Neuronal stem cell (in vitro differentiated cells): ENCODE measurements at regions not wholly inside any gene's neighbourhood (a gene's known extent, or its start where the extent isn't known, plus 50 kb on each side); places are given as distances from the start of the nearest gene placed in this dataset.

Experiments
- DNase-seq: peaks from one replicate; pipeline ENCODE4 v3.0.0-alpha.2; 2013; ENCODE audit warnings: low spot score
- H2AFZ ChIP-seq: one replicate; pipeline ENCODE4 v1.6.1; 2013; ENCODE audit warnings: mild to moderate bottlenecking, low read length, inconsistent platforms
- H2AK5ac ChIP-seq: 2 replicates; pipeline ENCODE4 v1.6.1; 2013; ENCODE audit warnings: low read depth, mild to moderate bottlenecking, inconsistent platforms, low read length, moderate library complexity, mixed read lengths
- H2BK120ac ChIP-seq: 2 replicates; pipeline ENCODE4 v1.6.1; 2013; ENCODE audit warnings: low read depth, mild to moderate bottlenecking, inconsistent platforms, low read length, moderate library complexity, mixed read lengths
- H2BK12ac ChIP-seq: one replicate; pipeline ENCODE4 v1.6.1; 2013; ENCODE audit warnings: low read length, inconsistent platforms
- H2BK15ac ChIP-seq: 2 replicates; pipeline ENCODE4 v1.6.1; 2013; ENCODE audit warnings: mild to moderate bottlenecking, low read length, inconsistent platforms, mixed read lengths
- H2BK5ac ChIP-seq: one replicate; pipeline ENCODE4 v1.6.1; 2013; ENCODE audit warnings: inconsistent platforms, mild to moderate bottlenecking, low read length, moderate library complexity
- H3K14ac ChIP-seq: one replicate; pipeline ENCODE4 v1.6.1; 2013; ENCODE audit warnings: low read length, inconsistent platforms
- H3K18ac ChIP-seq: 2 replicates; pipeline ENCODE4 v1.6.1; 2013; ENCODE audit warnings: low read length, inconsistent platforms
- H3K23ac ChIP-seq: 2 replicates; pipeline ENCODE4 v1.6.1; 2013; ENCODE audit warnings: low read depth, mild to moderate bottlenecking, mixed read lengths, low read length, inconsistent platforms; ENCODE audit not compliant: poor library complexity
- H3K27ac ChIP-seq: replicated peaks from 3 replicates; pipeline ENCODE4 v1.5.1; 2013; ENCODE audit warnings: low read length, inconsistent platforms
- H3K27me3 ChIP-seq, 3 experiments: 2 replicates each; pipeline ENCODE4 v1.6.1; 2013; ENCODE audit warnings: low read length in 3 of 3, mild to moderate bottlenecking in 2 of 3, inconsistent platforms in 1 of 3, low read depth in 1 of 3, mixed read lengths in 1 of 3, moderate library complexity in 1 of 3; ENCODE audit not compliant: control insufficient read depth in 3 of 3, insufficient read depth in 3 of 3
- H3K36me3 ChIP-seq, 2 donors: replicated peaks in 1 of 2; 2 replicates each; pipeline ENCODE4 v1.6.1; 2013; ENCODE audit warnings: low read length in 2 of 2; ENCODE audit not compliant: control insufficient read depth in 2 of 2, insufficient read depth in 2 of 2
- H3K4ac ChIP-seq: 2 replicates; pipeline ENCODE4 v1.6.1; 2013; ENCODE audit warnings: inconsistent platforms, mild to moderate bottlenecking, low read length, moderate library complexity
- H3K4me1 ChIP-seq, 2 donors: 1 replicate in 1 of 2; 2 replicates in 1 of 2; pipeline ENCODE4 v1.6.1; 2013; ENCODE audit warnings: low read length in 2 of 2, low read depth in 1 of 2; ENCODE audit not compliant: control insufficient read depth in 2 of 2, insufficient read depth in 1 of 2
- H3K4me2 ChIP-seq: one replicate; pipeline ENCODE4 v1.6.1; 2013; ENCODE audit warnings: mild to moderate bottlenecking, low read length, inconsistent platforms; ENCODE audit not compliant: insufficient read depth, poor library complexity, severe bottlenecking
- H3K4me3 ChIP-seq, 2 donors: 2 replicates each; pipeline ENCODE4 v1.5.1; 2013; ENCODE audit warnings: low read length in 2 of 2, mild to moderate bottlenecking in 2 of 2, inconsistent platforms in 1 of 2, moderate library complexity in 1 of 2
- H3K79me1 ChIP-seq: one replicate; pipeline ENCODE4 v1.6.1; 2013; ENCODE audit warnings: low read depth, mild to moderate bottlenecking, inconsistent platforms, low read length, moderate library complexity
- H3K9ac ChIP-seq: one replicate; pipeline ENCODE4 v1.6.1; 2013; ENCODE audit warnings: mild to moderate bottlenecking, low read depth, low read length, inconsistent platforms; ENCODE audit not compliant: poor library complexity
- H3K9me3 ChIP-seq, 2 donors: replicated peaks in 1 of 2; 2 replicates each; pipeline versions ENCODE3 to v1.6.1; 2013; ENCODE audit warnings: low read length in 2 of 2, mild to moderate bottlenecking in 2 of 2, inconsistent platforms in 1 of 2, low read depth in 1 of 2, mixed read lengths in 1 of 2, moderate library complexity in 1 of 2; ENCODE audit not compliant: control insufficient read depth in 2 of 2, insufficient read depth in 1 of 2
- H4K8ac ChIP-seq: one replicate; pipeline ENCODE4 v1.6.1; 2013; ENCODE audit warnings: low read depth, mild to moderate bottlenecking, inconsistent platforms, low read length, moderate library complexity
- H4K91ac ChIP-seq: one replicate; pipeline ENCODE4 v1.6.1; 2013; ENCODE audit warnings: low read length, low read depth, mild to moderate bottlenecking, inconsistent platforms; ENCODE audit not compliant: poor library complexity
- WGBS, 2 donors: extraction: QIAGEN DNeasy Blood & Tissue Kit; methylation state at CpG; one replicate each; pipeline ENCODE4 v1.1.7; 2013; ENCODE audit warnings: missing lambda C conversion rate in 2 of 2, mixed read lengths in 1 of 2; ENCODE audit not compliant: insufficient read length in 2 of 2, insufficient replicate concordance in 1 of 2; ENCODE audit errors: extremely low coverage in 2 of 2; 5-methylcytosine and 5-hydroxymethylcytosine counted together

GRCh38 chr12:60992087-60992486, 1268.1 kb upstream of the USP15 start:
- H3K9me3 ChIP-seq, result no peaks in the 10 kb centered on the region
- H2AFZ ChIP-seq, result no peak overlapping the region
- H3K9ac ChIP-seq, result no peak overlapping the region
- H3K4me1 ChIP-seq, result no peaks in the 10 kb centered on the region
- H2BK12ac ChIP-seq, result no peak overlapping the region
- no peak overlapping the region for H3K4ac ChIP-seq
- no peak overlapping the region for H3K23ac ChIP-seq
- no peaks in the 10 kb centered on the region for H3K36me3 ChIP-seq
- H3K18ac ChIP-seq, result no peak overlapping the region
- no peaks in the 10 kb centered on the region for H3K27me3 ChIP-seq
- no peak overlapping the region for H2AK5ac ChIP-seq
- no peak overlapping the region for H4K91ac ChIP-seq
- no peak for DNase-seq
- no peak overlapping the region for H2BK120ac ChIP-seq
- H3K27ac ChIP-seq, result no peak overlapping the region
- WGBS, 2 donors, result 100% methylated on average over 1 of the region's 2 CpGs; no CpG with 5 or more reads in 1 of the 2 donors
- no peak overlapping the region for H2BK15ac ChIP-seq
- no peak overlapping the region for H2BK5ac ChIP-seq
- no peak overlapping the region for H3K14ac ChIP-seq
- H3K4me3 ChIP-seq, result no peak overlapping the region
- no peaks in the 10 kb centered on the region for H3K79me1 ChIP-seq
- H3K4me2 ChIP-seq, result no peak overlapping the region
- no peak overlapping the region for H4K8ac ChIP-seq

DNA sequence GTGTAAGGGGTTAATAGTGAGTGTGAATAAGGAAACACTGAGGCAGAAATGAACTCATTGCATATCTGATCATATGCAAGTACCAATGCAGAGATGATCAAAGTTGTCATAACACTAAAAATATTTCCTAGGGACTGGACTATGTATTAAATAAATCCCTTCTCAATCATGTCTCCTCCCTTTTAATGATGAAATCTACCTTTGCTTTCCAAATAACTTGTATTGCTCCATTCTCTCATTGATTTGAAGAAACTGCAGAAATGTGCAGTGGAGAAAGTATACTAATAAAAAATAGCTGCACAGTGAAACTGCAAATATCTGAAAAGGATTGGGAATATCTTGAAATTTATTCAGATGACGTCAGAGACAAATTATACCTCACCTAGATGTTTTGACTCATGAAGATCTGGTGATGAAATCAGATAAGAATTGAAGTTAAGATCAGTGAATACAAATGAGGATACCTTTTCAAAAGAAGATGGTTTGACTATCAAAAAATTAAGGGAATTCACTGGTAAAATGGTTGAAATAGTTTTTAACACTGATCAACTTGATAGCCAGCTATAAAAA, 1264.9 kb upstream of the USP15 start:
- Histone ChIP-seq H3K9ac (no peak overlapping the region), H4K91ac (no peak overlapping the region), H2AFZ (no peak overlapping the region), H2BK120ac (no peak overlapping the region), H3K27me3 (no peaks in the 10 kb centered on the region), H4K8ac (no peak overlapping the region), H2AK5ac (no peak overlapping the region), H2BK5ac (no peak overlapping the region), H3K79me1 (no peaks in the 10 kb centered on the region), H3K36me3 (no peaks in the 10 kb centered on the region), H3K4ac (no peak overlapping the region), H3K4me2 (no peak overlapping the region), H3K18ac (no peak overlapping the region), H3K9me3 (no peaks in the 10 kb centered on the region), H2BK12ac (no peak overlapping the region), H3K4me1 (no peaks in the 10 kb centered on the region), H3K27ac (no peak overlapping the region), H2BK15ac (no peak overlapping the region), H3K23ac (no peak overlapping the region), H3K14ac (no peak overlapping the region), H3K4me3 (no peak overlapping the region)
- no peak for DNase-seq
- WGBS, 2 donors, result no CpG with 5 or more reads among the region's 1 CpG

DNA sequence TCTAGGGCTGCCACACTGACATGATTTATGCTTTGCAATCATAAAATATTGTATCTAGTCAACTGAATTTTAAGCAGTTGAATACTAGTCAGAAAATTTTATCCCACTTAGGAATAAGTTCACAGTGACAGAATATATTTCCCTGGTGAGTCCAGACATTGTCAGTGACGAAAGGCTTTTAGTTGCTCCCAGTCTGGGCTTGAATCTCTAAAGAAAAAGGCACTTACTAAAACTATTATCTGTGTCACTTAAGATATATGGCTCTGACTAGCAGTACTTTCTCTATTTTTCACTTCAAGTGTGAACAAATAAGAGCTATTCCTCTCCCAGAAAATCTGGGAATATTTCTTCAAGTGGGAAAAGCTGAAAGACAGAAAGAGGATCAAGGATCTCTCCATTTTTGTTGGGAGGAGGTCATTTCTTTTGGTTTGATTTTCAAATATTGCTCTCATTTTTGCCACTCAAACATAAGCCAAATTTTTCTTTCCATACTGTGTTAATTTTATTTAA, 1262.3 kb upstream of the USP15 start:
- Histone ChIP-seq H2BK120ac (no peak overlapping the region), H3K27ac (no peak overlapping the region), H2BK5ac (no peak overlapping the region), H3K18ac (no peak overlapping the region), H3K4ac (no peak overlapping the region), H3K9ac (no peak overlapping the region), H3K23ac (no peak overlapping the region), H2AK5ac (no peak overlapping the region), H2BK12ac (no peak overlapping the region), H4K8ac (no peak overlapping the region), H3K4me2 (no peak overlapping the region), H3K36me3 (no peaks in the 10 kb centered on the region), H2AFZ (no peak overlapping the region), H3K9me3 (no peaks in the 10 kb centered on the region), H3K79me1 (no peaks in the 10 kb centered on the region), H3K27me3 (no peaks in the 10 kb centered on the region), H3K4me1 (no peaks in the 10 kb centered on the region), H3K4me3 (no peak overlapping the region), H2BK15ac (no peak overlapping the region), H3K14ac (no peak overlapping the region), H4K91ac (no peak overlapping the region)
- no peak for DNase-seq
- no CpG with 5 or more reads among the region's 1 CpG for WGBS, 2 donors

GRCh38 chr12:61009192-61009591, 1251.0 kb upstream of the USP15 start:
- Histone ChIP-seq H3K9me3 (no peaks in the 10 kb centered on the region), H3K18ac (no peak overlapping the region), H3K23ac (no peak overlapping the region), H2AK5ac (no peak overlapping the region), H2BK15ac (no peak overlapping the region), H2BK120ac (no peak overlapping the region), H3K27ac (no peak overlapping the region), H3K4me2 (no peak overlapping the region), H3K9ac (no peak overlapping the region), H3K4me1 (peaks cover 0 to 2% of the 10 kb centered on the region in 2 donors), H3K4me3 (no peak overlapping the region), H3K36me3 (no peaks in the 10 kb centered on the region), H3K79me1 (no peaks in the 10 kb centered on the region), H2AFZ (no peak overlapping the region), H3K27me3 (no peaks in the 10 kb centered on the region), H2BK5ac (no peak overlapping the region), H2BK12ac (no peak overlapping the region), H4K91ac (no peak overlapping the region), H3K14ac (no peak overlapping the region), H3K4ac (no peak overlapping the region), H4K8ac (no peak overlapping the region)
- DNase-seq, result no peak
- WGBS, 2 donors, result 100% methylated on average over 1 of the region's 2 CpGs; no CpG with 5 or more reads in 1 of the 2 donors
